ENCODE measurements at regions not wholly inside any gene's neighbourhood (a gene's known extent, or its start where the extent isn't known, plus 50 kb on each side); places are given as distances from the start of the nearest gene placed in this dataset.
"Not testable (repeated sequence)": the region's sequence is repeated elsewhere in the genome, so short reads cannot be mapped to it uniquely, and the experiment has no call there.

DNA sequence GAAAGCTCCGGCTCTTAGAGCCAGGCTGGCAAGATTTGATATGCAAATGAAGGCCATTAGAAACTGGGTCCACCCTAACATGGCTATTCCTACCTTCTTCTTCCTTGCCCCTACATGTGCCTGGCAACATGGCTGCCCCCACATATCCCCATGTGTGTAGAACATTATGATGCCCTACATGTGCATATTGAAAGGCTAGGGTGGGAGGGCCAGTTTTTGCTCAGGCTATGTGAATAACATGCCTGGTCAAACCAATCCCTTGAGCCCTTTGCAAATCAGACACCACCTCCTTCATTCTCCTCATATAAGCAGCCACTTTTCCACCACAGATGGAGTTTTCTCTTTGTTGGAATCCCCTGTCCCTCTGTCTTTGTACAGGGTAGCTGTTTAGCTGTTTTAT, 303.4 kb downstream of the RPIA start:
- not testable (repeated sequence) for H3K4me1 ChIP-seq (ENCODE audit: control insufficient read depth, low read length); H3K27ac ChIP-seq (ENCODE audit: low read depth, low read length); H3F3A ChIP-seq (ENCODE audit: control insufficient read depth, insufficient read depth); H3K9me3 ChIP-seq (ENCODE audit: control insufficient read depth, insufficient read depth, low read length); H3K9me2 ChIP-seq (replicated peaks; ENCODE audit: control insufficient read depth, low read length); H3K79me2 ChIP-seq (ENCODE audit: control insufficient read depth, low read length); H3K36me3 ChIP-seq (ENCODE audit: control insufficient read depth, low read length); H3K27me3 ChIP-seq (ENCODE audit: control insufficient read depth, low read length); H3K4me2 ChIP-seq (ENCODE audit: low read length); H3K4me3 ChIP-seq (ENCODE audit: low read length); H4K20me1 ChIP-seq (ENCODE audit: control insufficient read depth, insufficient read depth, low read depth, low read length)

DNA sequence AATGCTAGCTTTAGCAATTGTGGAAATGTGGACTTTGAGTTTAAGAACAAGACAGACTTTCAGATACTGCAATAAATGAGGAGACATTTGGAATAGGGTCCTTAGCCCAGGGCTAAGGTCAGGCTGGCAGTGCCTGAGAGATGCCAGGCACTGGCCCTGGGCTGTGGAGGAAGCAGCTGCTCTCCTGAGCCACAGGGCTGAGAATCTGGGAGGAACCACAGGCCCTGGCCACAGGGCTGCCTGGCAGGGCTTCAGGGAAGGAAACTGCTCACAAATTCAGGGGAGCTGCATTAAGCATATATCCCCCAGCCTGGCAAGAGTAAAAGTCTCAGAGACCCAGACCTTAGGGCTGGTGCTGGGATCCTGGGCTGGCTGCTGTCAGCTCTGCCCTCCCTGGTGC, 305.1 kb downstream of the RPIA start:
- H3F3A ChIP-seq (ENCODE audit: control insufficient read depth, insufficient read depth); H3K79me2 ChIP-seq (ENCODE audit: control insufficient read depth, low read length); H3K36me3 ChIP-seq (ENCODE audit: control insufficient read depth, low read length); H3K27me3 ChIP-seq (ENCODE audit: control insufficient read depth, low read length); H3K4me1 ChIP-seq (ENCODE audit: control insufficient read depth, low read length); H3K9me3 ChIP-seq (ENCODE audit: control insufficient read depth, insufficient read depth, low read length); H3K4me2 ChIP-seq (ENCODE audit: low read length); H3K9me2 ChIP-seq (replicated peaks; ENCODE audit: control insufficient read depth, low read length); H3K4me3 ChIP-seq (ENCODE audit: low read length); H3K27ac ChIP-seq (ENCODE audit: low read depth, low read length); H4K20me1 ChIP-seq (ENCODE audit: control insufficient read depth, insufficient read depth, low read depth, low read length): not testable (repeated sequence)

DNA sequence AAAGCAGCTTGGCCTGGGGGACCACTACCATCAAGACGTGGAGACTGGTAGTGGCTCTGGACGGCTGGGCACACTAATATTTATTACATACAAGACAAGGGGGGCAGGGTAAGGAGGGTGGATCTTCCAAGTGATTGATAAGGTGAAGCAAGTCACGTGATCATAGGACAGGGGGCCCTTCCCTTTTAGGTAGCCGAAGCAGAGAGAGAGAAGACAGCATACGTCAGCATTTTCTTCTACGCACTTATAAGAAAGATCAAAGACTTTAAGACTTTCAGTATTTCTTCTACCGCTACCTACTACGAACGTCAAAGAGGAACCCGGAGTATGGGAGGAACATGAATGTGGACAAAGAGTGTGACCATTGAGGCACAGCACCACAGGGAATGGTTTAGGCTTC, 307.9 kb downstream of the RPIA start:
- no peaks in the 10 kb centered on the region for H3K36me3 ChIP-seq (ENCODE audit: control insufficient read depth, low read length)
- no peaks in the 10 kb centered on the region for H3F3A ChIP-seq (ENCODE audit: control insufficient read depth, insufficient read depth)
- TF ChIP-seq, protein P1, sequence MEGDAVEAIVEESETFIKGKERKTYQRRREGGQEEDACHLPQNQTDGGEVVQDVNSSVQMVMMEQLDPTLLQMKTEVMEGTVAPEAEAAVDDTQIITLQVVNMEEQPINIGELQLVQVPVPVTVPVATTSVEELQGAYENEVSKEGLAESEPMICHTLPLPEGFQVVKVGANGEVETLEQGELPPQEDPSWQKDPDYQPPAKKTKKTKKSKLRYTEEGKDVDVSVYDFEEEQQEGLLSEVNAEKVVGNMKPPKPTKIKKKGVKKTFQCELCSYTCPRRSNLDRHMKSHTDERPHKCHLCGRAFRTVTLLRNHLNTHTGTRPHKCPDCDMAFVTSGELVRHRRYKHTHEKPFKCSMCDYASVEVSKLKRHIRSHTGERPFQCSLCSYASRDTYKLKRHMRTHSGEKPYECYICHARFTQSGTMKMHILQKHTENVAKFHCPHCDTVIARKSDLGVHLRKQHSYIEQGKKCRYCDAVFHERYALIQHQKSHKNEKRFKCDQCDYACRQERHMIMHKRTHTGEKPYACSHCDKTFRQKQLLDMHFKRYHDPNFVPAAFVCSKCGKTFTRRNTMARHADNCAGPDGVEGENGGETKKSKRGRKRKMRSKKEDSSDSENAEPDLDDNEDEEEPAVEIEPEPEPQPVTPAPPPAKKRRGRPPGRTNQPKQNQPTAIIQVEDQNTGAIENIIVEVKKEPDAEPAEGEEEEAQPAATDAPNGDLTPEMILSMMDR (IDR thresholded peaks at IDR 0.05; ENCODE audit: low read depth, low read length, poor library complexity, severe bottlenecking): no peak
- no peak for TF ChIP-seq EZH2phosphoT487 (IDR thresholded peaks at IDR 0.05; ENCODE audit: borderline replicate concordance, low read length)
- H3K79me2 ChIP-seq (ENCODE audit: control insufficient read depth, low read length): no peaks in the 10 kb centered on the region
- no peaks in the 10 kb centered on the region for H4K20me1 ChIP-seq (ENCODE audit: control insufficient read depth, insufficient read depth, low read depth, low read length)
- no peak overlapping the region for H3K27ac ChIP-seq (ENCODE audit: low read depth, low read length)
- H3K27me3 ChIP-seq (ENCODE audit: control insufficient read depth, low read length): no peaks in the 10 kb centered on the region
- H3K9me3 ChIP-seq (ENCODE audit: control insufficient read depth, insufficient read depth, low read length): no peaks in the 10 kb centered on the region
- no peaks in the 10 kb centered on the region for H3K9me2 ChIP-seq (replicated peaks; ENCODE audit: control insufficient read depth, low read length)
- H3K4me2 ChIP-seq (ENCODE audit: low read length): no peak overlapping the region
- no peaks in the 10 kb centered on the region for H3K4me1 ChIP-seq (ENCODE audit: control insufficient read depth, low read length)
- H3K4me3 ChIP-seq (ENCODE audit: low read length): no peak overlapping the region

DNA sequence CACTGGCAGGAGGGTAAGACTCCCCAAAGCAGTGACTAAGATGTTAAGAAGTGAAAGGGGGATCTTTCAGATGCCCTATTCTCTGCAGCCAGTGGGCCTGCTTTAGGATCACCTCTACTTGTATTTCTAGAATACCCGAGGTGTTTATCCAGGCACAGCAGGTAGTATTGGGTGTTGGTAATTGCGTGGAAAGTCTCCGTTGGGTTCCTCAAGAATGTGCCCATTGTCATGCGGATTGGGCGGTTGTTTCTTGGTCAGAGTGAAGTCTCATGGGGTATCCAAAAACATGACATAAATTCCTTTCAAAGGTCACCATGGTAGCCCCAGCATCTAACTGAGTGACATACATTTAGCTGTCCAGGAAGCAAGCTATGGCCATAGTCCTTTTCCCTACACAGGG, 308.8 kb downstream of the RPIA start:
- no peaks in the 10 kb centered on the region for H3K27me3 ChIP-seq (ENCODE audit: control insufficient read depth, low read length)
- no peak overlapping the region for H3K4me3 ChIP-seq (ENCODE audit: low read length)
- no peak overlapping the region for H3K4me2 ChIP-seq (ENCODE audit: low read length)
- no peaks in the 10 kb centered on the region for H3K4me1 ChIP-seq (ENCODE audit: control insufficient read depth, low read length)
- no peaks in the 10 kb centered on the region for H3K36me3 ChIP-seq (ENCODE audit: control insufficient read depth, low read length)
- no peak overlapping the region for H3K27ac ChIP-seq (ENCODE audit: low read depth, low read length)
- no peaks in the 10 kb centered on the region for H4K20me1 ChIP-seq (ENCODE audit: control insufficient read depth, insufficient read depth, low read depth, low read length)
- H3K79me2 ChIP-seq (ENCODE audit: control insufficient read depth, low read length): no peaks in the 10 kb centered on the region
- H3F3A ChIP-seq (ENCODE audit: control insufficient read depth, insufficient read depth): no peaks in the 10 kb centered on the region
- TF ChIP-seq EZH2phosphoT487 (IDR thresholded peaks at IDR 0.05; ENCODE audit: borderline replicate concordance, low read length): no peak
- TF ChIP-seq, protein P1 (IDR thresholded peaks at IDR 0.05; ENCODE audit: low read depth, low read length, poor library complexity, severe bottlenecking): no peak
- H3K9me3 ChIP-seq (ENCODE audit: control insufficient read depth, insufficient read depth, low read length): no peaks in the 10 kb centered on the region
- H3K9me2 ChIP-seq (replicated peaks; ENCODE audit: control insufficient read depth, low read length): no peaks in the 10 kb centered on the region

DNA sequence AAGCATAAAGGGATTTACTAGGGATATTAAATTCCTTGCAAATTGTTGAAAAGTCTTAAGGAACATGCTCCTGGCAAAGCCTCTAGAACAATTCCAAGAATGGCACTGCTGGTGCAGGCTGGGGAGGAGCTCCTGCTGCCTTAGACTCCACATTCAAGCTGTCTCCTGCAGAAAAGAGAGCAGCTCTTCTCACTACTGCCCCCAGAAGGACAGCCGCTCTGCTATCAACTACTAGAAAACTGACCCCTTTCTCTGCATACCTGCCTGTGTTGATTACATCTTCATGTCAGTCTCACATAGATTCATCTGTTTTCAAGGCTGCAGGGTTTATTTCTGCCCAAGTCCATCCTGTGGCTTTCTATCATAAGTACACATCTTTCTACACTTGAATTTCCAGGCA, 312.8 kb downstream of the RPIA start:
- H3K27ac ChIP-seq (ENCODE audit: low read depth, low read length); H3K4me3 ChIP-seq (ENCODE audit: low read length); H3K9me2 ChIP-seq (replicated peaks; ENCODE audit: control insufficient read depth, low read length); H3K36me3 ChIP-seq (ENCODE audit: control insufficient read depth, low read length); H3F3A ChIP-seq (ENCODE audit: control insufficient read depth, insufficient read depth); H3K27me3 ChIP-seq (ENCODE audit: control insufficient read depth, low read length); H3K79me2 ChIP-seq (ENCODE audit: control insufficient read depth, low read length); H3K4me2 ChIP-seq (ENCODE audit: low read length); H4K20me1 ChIP-seq (ENCODE audit: control insufficient read depth, insufficient read depth, low read depth, low read length); H3K9me3 ChIP-seq (ENCODE audit: control insufficient read depth, insufficient read depth, low read length); H3K4me1 ChIP-seq (ENCODE audit: control insufficient read depth, low read length): not testable (repeated sequence)

DNA sequence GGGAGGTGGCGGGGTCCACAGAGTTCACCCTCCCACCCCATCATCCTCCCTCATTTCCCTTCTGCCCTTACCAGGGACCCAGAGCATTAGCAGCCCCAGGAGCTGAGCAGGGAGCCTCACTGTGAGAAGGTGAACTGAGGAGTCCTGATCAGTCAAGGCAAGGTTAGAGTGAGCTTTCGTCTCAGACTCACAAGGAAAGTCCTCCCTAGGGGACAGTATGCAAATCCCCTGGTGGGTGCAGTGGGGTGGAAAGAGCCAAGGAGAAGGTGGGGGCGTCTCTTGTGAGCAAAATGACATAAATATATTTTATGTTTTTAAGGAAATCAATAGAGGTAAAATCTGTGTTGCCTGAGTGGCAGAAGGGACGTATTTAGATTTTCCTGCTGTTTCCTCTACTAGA, 329.1 kb downstream of the RPIA start:
- H3K79me2 ChIP-seq (ENCODE audit: control insufficient read depth, low read length); H3K4me1 ChIP-seq (ENCODE audit: control insufficient read depth, low read length); H3K4me3 ChIP-seq (ENCODE audit: low read length); H3K9me3 ChIP-seq (ENCODE audit: control insufficient read depth, insufficient read depth, low read length); H3F3A ChIP-seq (ENCODE audit: control insufficient read depth, insufficient read depth); H3K27me3 ChIP-seq (ENCODE audit: control insufficient read depth, low read length); H3K27ac ChIP-seq (ENCODE audit: low read depth, low read length); H3K4me2 ChIP-seq (ENCODE audit: low read length); H4K20me1 ChIP-seq (ENCODE audit: control insufficient read depth, insufficient read depth, low read depth, low read length); H3K36me3 ChIP-seq (ENCODE audit: control insufficient read depth, low read length); H3K9me2 ChIP-seq (replicated peaks; ENCODE audit: control insufficient read depth, low read length): not testable (repeated sequence)

DNA sequence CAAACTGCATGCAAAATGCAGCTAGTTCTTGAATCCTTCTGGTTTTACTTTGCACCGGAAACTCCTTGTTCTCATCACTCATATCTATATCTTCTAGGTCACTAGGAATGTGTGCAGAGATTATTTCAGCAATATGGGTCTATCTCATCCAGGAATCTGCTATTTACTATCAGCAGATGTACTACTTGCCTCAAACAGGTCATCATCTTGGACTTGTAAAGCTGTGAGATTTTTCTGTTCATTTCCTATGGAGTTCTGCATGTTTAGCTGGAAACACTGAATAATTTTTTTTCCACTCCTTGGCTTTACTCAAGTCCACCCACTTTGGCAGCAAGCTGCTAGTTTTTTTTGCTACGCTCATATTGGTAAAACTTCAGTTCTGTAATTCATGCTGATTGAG, 334.8 kb downstream of the RPIA start:
- not testable (repeated sequence) for H3K4me3 ChIP-seq (ENCODE audit: low read length); H4K20me1 ChIP-seq (ENCODE audit: control insufficient read depth, insufficient read depth, low read depth, low read length); H3K79me2 ChIP-seq (ENCODE audit: control insufficient read depth, low read length); H3K4me1 ChIP-seq (ENCODE audit: control insufficient read depth, low read length); H3K27ac ChIP-seq (ENCODE audit: low read depth, low read length); H3K4me2 ChIP-seq (ENCODE audit: low read length); H3K9me2 ChIP-seq (replicated peaks; ENCODE audit: control insufficient read depth, low read length); H3K27me3 ChIP-seq (ENCODE audit: control insufficient read depth, low read length); H3F3A ChIP-seq (ENCODE audit: control insufficient read depth, insufficient read depth); H3K9me3 ChIP-seq (ENCODE audit: control insufficient read depth, insufficient read depth, low read length); H3K36me3 ChIP-seq (ENCODE audit: control insufficient read depth, low read length)

Measured in DOHH2 (cell line).